ENCODE measurements at regions not wholly inside any gene's neighbourhood (a gene's known extent, or its start where the extent isn't known, plus 50 kb on each side); places are given as distances from the start of the nearest gene placed in this dataset.

GRCh38 chr3:8237893-8238292 is 263.7 kb upstream of the LMCD1 start:
- H3K4me2 ChIP-seq (ENCODE audit: low read length) = no peak overlapping the region
- H3K27me3 ChIP-seq (ENCODE audit: control insufficient read depth, insufficient read depth, low read length) = no peaks in the 10 kb centered on the region
- no peak overlapping the region for H3K27ac ChIP-seq
- H3K79me2 ChIP-seq = no peaks in the 10 kb centered on the region
- no peak overlapping the region for H3K9ac ChIP-seq
- H3K4me3 ChIP-seq (ENCODE audit: low read depth, low read length) = no peak overlapping the region
- no peak overlapping the region for H2AFZ ChIP-seq
- no peaks in the 10 kb centered on the region for H3K4me1 ChIP-seq
- TF ChIP-seq CTCF (IDR thresholded peaks at IDR 0.05) = no peak
- no peaks in the 10 kb centered on the region for H3K9me3 ChIP-seq (ENCODE audit: control insufficient read depth, low read length)
- H3K36me3 ChIP-seq (ENCODE audit: control insufficient read depth, insufficient read depth, low read length) = no peaks in the 10 kb centered on the region

- H3K4me3 ChIP-seq (ENCODE audit: low read depth, low read length) = no peak overlapping the region
- no peaks in the 10 kb centered on the region for H3K27me3 ChIP-seq (ENCODE audit: control insufficient read depth, insufficient read depth, low read length)
- H3K9ac ChIP-seq = no peak overlapping the region
- H3K4me1 ChIP-seq = no peaks in the 10 kb centered on the region
- H3K27ac ChIP-seq = no peak overlapping the region
- no peaks in the 10 kb centered on the region for H3K36me3 ChIP-seq (ENCODE audit: control insufficient read depth, insufficient read depth, low read length)
- no peak for TF ChIP-seq CTCF (IDR thresholded peaks at IDR 0.05)
- H3K79me2 ChIP-seq = no peaks in the 10 kb centered on the region
- no peak overlapping the region for H3K4me2 ChIP-seq (ENCODE audit: low read length)
- no peak overlapping the region for H2AFZ ChIP-seq
- H3K9me3 ChIP-seq (ENCODE audit: control insufficient read depth, low read length) = no peaks in the 10 kb centered on the region
Observed at GRCh38 chr3:8238432-8238831, 263.2 kb upstream of the LMCD1 start.

DNA sequence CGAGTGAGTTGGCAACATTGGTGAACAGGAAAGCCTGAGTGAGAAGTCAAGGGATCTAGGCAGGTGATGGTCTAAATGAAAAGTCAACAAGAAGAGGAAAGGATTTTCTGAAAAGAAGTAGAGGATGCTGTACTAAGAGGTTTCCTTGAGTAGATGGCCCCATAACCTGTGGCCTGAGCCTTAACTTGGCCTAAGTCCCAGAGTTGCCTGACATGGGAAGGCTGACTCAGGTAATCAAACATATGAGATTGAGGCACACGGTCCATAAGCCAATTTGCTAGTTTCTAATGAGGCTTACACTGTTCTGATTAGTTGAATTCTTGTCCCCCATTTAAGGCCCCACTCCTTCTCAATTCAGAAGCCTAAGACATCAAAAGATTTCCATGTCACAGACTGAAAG is 262.5 kb upstream of the LMCD1 start:
- Histone ChIP-seq H3K4me3 (ENCODE audit: low read depth, low read length) (no peak overlapping the region), H3K27me3 (ENCODE audit: control insufficient read depth, insufficient read depth, low read length) (no peaks in the 10 kb centered on the region), H3K9me3 (ENCODE audit: control insufficient read depth, low read length) (no peaks in the 10 kb centered on the region), H3K27ac (no peak overlapping the region), H2AFZ (no peak overlapping the region), H3K9ac (no peak overlapping the region), H3K4me2 (ENCODE audit: low read length) (no peak overlapping the region), H3K36me3 (ENCODE audit: control insufficient read depth, insufficient read depth, low read length) (no peaks in the 10 kb centered on the region), H3K79me2 (no peaks in the 10 kb centered on the region), H3K4me1 (no peaks in the 10 kb centered on the region)
- no peak for TF ChIP-seq CTCF (IDR thresholded peaks at IDR 0.05)

GRCh38 chr3:8239718-8240695 is 261.6 kb upstream of the LMCD1 start:
- H3K27ac ChIP-seq = no peak overlapping the region
- no peak overlapping the region for H3K9ac ChIP-seq
- H3K4me3 ChIP-seq (ENCODE audit: low read depth, low read length) = no peak overlapping the region
- no peak overlapping the region for H2AFZ ChIP-seq
- H3K79me2 ChIP-seq = no peaks in the 10 kb centered on the region
- peak; percentile 25 for TF ChIP-seq CTCF (IDR thresholded peaks at IDR 0.05)
- no peaks in the 10 kb centered on the region for H3K27me3 ChIP-seq (ENCODE audit: control insufficient read depth, insufficient read depth, low read length)
- no peaks in the 10 kb centered on the region for H3K36me3 ChIP-seq (ENCODE audit: control insufficient read depth, insufficient read depth, low read length)
- H3K9me3 ChIP-seq (ENCODE audit: control insufficient read depth, low read length) = no peaks in the 10 kb centered on the region
- no peak overlapping the region for H3K4me2 ChIP-seq (ENCODE audit: low read length)
- H3K4me1 ChIP-seq = no peaks in the 10 kb centered on the region

DNA sequence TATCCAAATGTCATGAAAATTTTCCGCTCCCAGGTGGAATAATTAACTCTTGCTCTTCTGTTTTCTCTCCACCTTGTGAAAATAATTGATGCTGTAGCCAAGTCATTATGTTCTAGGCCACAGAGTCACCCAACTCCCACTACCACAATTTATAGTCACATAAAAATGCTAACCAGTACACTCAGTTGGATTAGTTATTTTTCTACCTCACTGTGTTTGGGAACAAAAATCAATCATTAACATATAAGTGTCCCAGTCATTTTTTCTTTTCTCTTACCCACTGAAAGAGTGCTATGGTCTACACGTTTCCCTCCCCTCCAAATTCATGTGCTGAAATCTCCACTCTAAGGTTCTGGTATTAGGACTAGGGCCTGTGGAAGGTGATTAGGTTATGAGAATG is 255.6 kb upstream of the LMCD1 start:
- Histone ChIP-seq H3K4me1 (no peaks in the 10 kb centered on the region), H2AFZ (no peak overlapping the region), H3K4me2 (ENCODE audit: low read length) (no peak overlapping the region), H3K4me3 (ENCODE audit: low read depth, low read length) (no peak overlapping the region), H3K9me3 (ENCODE audit: control insufficient read depth, low read length) (no peaks in the 10 kb centered on the region), H3K9ac (no peak overlapping the region), H3K27ac (no peak overlapping the region), H3K79me2 (no peaks in the 10 kb centered on the region), H3K36me3 (ENCODE audit: control insufficient read depth, insufficient read depth, low read length) (no peaks in the 10 kb centered on the region), H3K27me3 (ENCODE audit: control insufficient read depth, insufficient read depth, low read length) (no peaks in the 10 kb centered on the region)
- TF ChIP-seq CTCF (IDR thresholded peaks at IDR 0.05) = no peak
